ENCODE measurements at regions not wholly inside any gene's neighbourhood (a gene's known extent, or its start where the extent isn't known, plus 50 kb on each side); places are given as distances from the start of the nearest gene placed in this dataset.

GRCh38 chr10:4626919-4627318 lies 199.1 kb upstream of the AKR1E2 start (continued):
- TF ChIP-seq, protein P1, sequence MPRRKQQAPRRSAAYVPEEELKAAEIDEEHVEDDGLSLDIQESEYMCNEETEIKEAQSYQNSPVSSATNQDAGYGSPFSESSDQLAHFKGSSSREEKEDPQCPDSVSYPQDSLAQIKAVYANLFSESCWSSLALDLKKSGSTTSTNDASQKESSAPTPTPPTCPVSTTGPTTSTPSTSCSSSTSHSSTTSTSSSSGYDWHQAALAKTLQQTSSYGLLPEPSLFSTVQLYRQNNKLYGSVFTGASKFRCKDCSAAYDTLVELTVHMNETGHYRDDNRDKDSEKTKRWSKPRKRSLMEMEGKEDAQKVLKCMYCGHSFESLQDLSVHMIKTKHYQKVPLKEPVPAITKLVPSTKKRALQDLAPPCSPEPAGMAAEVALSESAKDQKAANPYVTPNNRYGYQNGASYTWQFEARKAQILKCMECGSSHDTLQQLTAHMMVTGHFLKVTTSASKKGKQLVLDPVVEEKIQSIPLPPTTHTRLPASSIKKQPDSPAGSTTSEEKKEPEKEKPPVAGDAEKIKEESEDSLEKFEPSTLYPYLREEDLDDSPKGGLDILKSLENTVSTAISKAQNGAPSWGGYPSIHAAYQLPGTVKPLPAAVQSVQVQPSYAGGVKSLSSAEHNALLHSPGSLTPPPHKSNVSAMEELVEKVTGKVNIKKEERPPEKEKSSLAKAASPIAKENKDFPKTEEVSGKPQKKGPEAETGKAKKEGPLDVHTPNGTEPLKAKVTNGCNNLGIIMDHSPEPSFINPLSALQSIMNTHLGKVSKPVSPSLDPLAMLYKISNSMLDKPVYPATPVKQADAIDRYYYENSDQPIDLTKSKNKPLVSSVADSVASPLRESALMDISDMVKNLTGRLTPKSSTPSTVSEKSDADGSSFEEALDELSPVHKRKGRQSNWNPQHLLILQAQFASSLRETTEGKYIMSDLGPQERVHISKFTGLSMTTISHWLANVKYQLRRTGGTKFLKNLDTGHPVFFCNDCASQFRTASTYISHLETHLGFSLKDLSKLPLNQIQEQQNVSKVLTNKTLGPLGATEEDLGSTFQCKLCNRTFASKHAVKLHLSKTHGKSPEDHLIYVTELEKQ (tag by site-specific recombination; IDR thresholded peaks at IDR 0.05; ENCODE audit: borderline replicate concordance), result no peak

GRCh38 chr10:4623757-4624420 lies 202.1 kb upstream of the AKR1E2 start:
- no peaks in the 10 kb centered on the region for H3K9me3 ChIP-seq (ENCODE audit: control insufficient read depth, insufficient read depth, low read depth, low read length)
- POLR2A ChIA-PET, result no interaction called here
- no peak overlapping the region for H3K27ac ChIP-seq (ENCODE audit: extremely low read depth, low read depth, low read length)
- no peak overlapping the region for H3K4me3 ChIP-seq (ENCODE audit: low read depth, low read length)
- no peaks in the 10 kb centered on the region for H3K36me3 ChIP-seq (ENCODE audit: control insufficient read depth in 2 of 2, insufficient read depth in 1 of 2, low read length in 2 of 2)
- CTCF ChIA-PET, result no interaction called here
- TF ChIP-seq ZNF701 (tag by site-specific recombination; IDR thresholded peaks at IDR 0.05) (no peak), ZNF221 (tag by site-specific recombination; IDR thresholded peaks at IDR 0.05; ENCODE audit: borderline replicate concordance) (no peak), KLF7 (tag by site-specific recombination; IDR thresholded peaks at IDR 0.05; ENCODE audit: borderline replicate concordance) (no peak), ZNF10 (tag by site-specific recombination; IDR thresholded peaks at IDR 0.05) (no peak), ZNF621 (tag by site-specific recombination; IDR thresholded peaks at IDR 0.05) (no peak), GLI4 (tag by site-specific recombination; IDR thresholded peaks at IDR 0.05) (no peak), ZBTB8A (tag by site-specific recombination; IDR thresholded peaks at IDR 0.05) (no peak), ZNF138 (tag by site-specific recombination; IDR thresholded peaks at IDR 0.05; ENCODE audit: borderline replicate concordance) (no peak), ZNF274 (IDR thresholded peaks at IDR 0.05; ENCODE audit: low read length) (no peak), ZNF274 (tag by site-specific recombination; IDR thresholded peaks at IDR 0.05; ENCODE audit: borderline replicate concordance) (no peak)
- H3K4me1 ChIP-seq (ENCODE audit: control insufficient read depth, insufficient read depth, low read length), result no peaks in the 10 kb centered on the region

DNA sequence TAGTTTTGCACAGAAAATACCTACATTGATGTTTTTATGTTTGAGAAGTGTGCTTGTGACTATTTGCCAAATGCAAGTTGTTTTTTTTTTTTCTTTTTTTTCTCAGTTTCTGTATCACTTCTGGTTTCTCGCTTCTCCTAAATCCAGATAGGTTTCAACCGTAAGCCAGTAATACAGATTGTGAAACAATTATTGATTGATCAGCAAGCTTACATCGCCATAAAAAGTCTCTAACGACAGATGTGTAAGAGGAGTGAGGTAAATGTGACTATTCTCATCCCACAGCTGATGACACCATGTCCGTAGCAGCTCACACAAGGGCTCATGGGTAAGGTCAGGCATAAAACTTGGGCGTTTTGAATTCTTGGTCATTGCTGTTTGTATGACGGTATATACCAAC lies 202.8 kb upstream of the AKR1E2 start:
- TF ChIP-seq HOXC10 (CRISPR knock-in tag; IDR thresholded peaks at IDR 0.05) (no peak), ZBTB11 (tag by site-specific recombination; conservative IDR thresholded peaks at IDR 0.05; ENCODE audit: low read depth) (no peak), GLI4 (tag by site-specific recombination; IDR thresholded peaks at IDR 0.05) (no peak), ZNF658 (tag by site-specific recombination; IDR thresholded peaks at IDR 0.05) (no peak)
- TF ChIP-seq, protein P2, sequence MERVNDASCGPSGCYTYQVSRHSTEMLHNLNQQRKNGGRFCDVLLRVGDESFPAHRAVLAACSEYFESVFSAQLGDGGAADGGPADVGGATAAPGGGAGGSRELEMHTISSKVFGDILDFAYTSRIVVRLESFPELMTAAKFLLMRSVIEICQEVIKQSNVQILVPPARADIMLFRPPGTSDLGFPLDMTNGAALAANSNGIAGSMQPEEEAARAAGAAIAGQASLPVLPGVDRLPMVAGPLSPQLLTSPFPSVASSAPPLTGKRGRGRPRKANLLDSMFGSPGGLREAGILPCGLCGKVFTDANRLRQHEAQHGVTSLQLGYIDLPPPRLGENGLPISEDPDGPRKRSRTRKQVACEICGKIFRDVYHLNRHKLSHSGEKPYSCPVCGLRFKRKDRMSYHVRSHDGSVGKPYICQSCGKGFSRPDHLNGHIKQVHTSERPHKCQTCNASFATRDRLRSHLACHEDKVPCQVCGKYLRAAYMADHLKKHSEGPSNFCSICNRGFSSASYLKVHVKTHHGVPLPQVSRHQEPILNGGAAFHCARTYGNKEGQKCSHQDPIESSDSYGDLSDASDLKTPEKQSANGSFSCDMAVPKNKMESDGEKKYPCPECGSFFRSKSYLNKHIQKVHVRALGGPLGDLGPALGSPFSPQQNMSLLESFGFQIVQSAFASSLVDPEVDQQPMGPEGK (tag by site-specific recombination; IDR thresholded peaks at IDR 0.05), result no peak
- TF ChIP-seq, protein P3, sequence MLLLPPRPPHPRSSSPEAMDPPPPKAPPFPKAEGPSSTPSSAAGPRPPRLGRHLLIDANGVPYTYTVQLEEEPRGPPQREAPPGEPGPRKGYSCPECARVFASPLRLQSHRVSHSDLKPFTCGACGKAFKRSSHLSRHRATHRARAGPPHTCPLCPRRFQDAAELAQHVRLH (tag by site-specific recombination; IDR thresholded peaks at IDR 0.05), result no peak
- TF ChIP-seq, protein P4, sequence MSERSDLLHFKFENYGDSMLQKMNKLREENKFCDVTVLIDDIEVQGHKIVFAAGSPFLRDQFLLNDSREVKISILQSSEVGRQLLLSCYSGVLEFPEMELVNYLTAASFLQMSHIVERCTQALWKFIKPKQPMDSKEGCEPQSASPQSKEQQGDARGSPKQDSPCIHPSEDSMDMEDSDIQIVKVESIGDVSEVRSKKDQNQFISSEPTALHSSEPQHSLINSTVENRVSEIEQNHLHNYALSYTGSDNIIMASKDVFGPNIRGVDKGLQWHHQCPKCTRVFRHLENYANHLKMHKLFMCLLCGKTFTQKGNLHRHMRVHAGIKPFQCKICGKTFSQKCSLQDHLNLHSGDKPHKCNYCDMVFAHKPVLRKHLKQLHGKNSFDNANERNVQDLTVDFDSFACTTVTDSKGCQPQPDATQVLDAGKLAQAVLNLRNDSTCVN (tag by site-specific recombination; optimal IDR thresholded peaks at IDR 0.05), result no peak
- Histone ChIP-seq H3K27ac (ENCODE audit: extremely low read depth, low read depth, low read length) (no peak overlapping the region), H3K36me3 (ENCODE audit: control insufficient read depth in 2 of 2, insufficient read depth in 1 of 2, low read length in 2 of 2) (no peaks in the 10 kb centered on the region), H3K4me1 (ENCODE audit: control insufficient read depth, insufficient read depth, low read length) (no peaks in the 10 kb centered on the region), H3K9me3 (ENCODE audit: control insufficient read depth, insufficient read depth, low read depth, low read length) (no peaks in the 10 kb centered on the region), H3K4me3 (ENCODE audit: low read depth, low read length) (no peak overlapping the region)
- ChIA-PET POLR2A (no interaction called here), CTCF (no interaction called here)
